Transverse colon (tissue), 4 donors: ENCODE measurements at regions not wholly inside any gene's neighbourhood (a gene's known extent, or its start where the extent isn't known, plus 50 kb on each side); places are given as distances from the start of the nearest gene placed in this dataset.

Experiments
- DNase-seq: peaks from one replicate; pipeline ENCODE4 v3.0.0-alpha.2; 2019
- H3K27ac ChIP-seq, 4 donors: fragments of 200-600 bp; sonication (generic); 2 replicates each; pipeline ENCODE4 v1.5.1; 2016 to 2018; ENCODE audit warnings: inconsistent platforms in 4 of 4
- H3K27me3 ChIP-seq: fragments of 200-600 bp; sonication (generic); 2 replicates; pipeline ENCODE4 v1.5.1; 2017; ENCODE audit warnings: inconsistent platforms
- H3K36me3 ChIP-seq, 4 donors: fragments of 200-600 bp; sonication (generic); 2 replicates each; pipeline ENCODE4 v1.5.1; 2017 to 2019; ENCODE audit warnings: inconsistent platforms in 4 of 4
- H3K4me1 ChIP-seq, 4 donors: fragments of 200-600 bp; sonication (generic); 2 replicates each; pipeline ENCODE4 v1.5.1; 2017 to 2020; ENCODE audit warnings: inconsistent platforms in 4 of 4
- H3K4me3 ChIP-seq, 4 donors: fragments of 200-600 bp; sonication (generic); 1 replicate in 1 of 4; 2 replicates in 3 of 4; pipeline versions ENCODE4 v1.5.1 to v1.6.1; 2017 to 2019; ENCODE audit warnings: inconsistent platforms in 4 of 4
- H3K9me3 ChIP-seq, 2 donors: fragments of 200-600 bp; sonication (generic); 2 replicates each; pipeline ENCODE4 v1.5.1; 2017 to 2019; ENCODE audit warnings: inconsistent platforms in 2 of 2
- EP300 ChIP-seq: sonication (generic); formaldehyde crosslinking; IDR thresholded peaks from one replicate; pipeline ENCODE4 v1.6.1; 2017; ENCODE audit warnings: antibody characterized with exemption, low read depth
- POLR2A ChIP-seq: fragments of 450-650 bp; IDR thresholded peaks from one replicate; pipeline ENCODE4 v1.6.1; 2016; ENCODE audit warnings: antibody characterized with exemption, mild to moderate bottlenecking, moderate library complexity
- POLR2AphosphoS5 ChIP-seq, 3 donors: sonication (generic); formaldehyde crosslinking; IDR thresholded peaks; one replicate each; pipeline ENCODE4 v1.6.1; 2016; ENCODE audit warnings: antibody characterized with exemption in 3 of 3
- WGBS, 2 donors: methylation state at CpG; one replicate each; pipeline ENCODE4 v1.1.5; 2018; ENCODE audit warnings: low coverage in 1 of 2; 5-methylcytosine and 5-hydroxymethylcytosine counted together
- in situ Hi-C, 4 donors: fragments of 200-750 bp; cut with MboI; loops; one replicate each; pipeline versions ENCODE4 v1.15.0 to v1.15.1; 2017; ENCODE audit warnings: low sequenced_read_pairs in 3 of 4, low pct_ligation_motif_present in 1 of 4, low pct_unique_long_range_greater_than_20kb in 1 of 4
- intact Hi-C: fragments of 100-400 bp; cut with DNase I; formaldehyde crosslinking; loops from one replicate; pipeline ENCODE4 v1.15.1; 2023; ENCODE audit warnings: low total_unique reads
- TF ChIP-seq, protein P1 (sequence below), 5 experiments: fragments of 200-600 bp in 3 of 5; fragments of 450-650 bp in 2 of 5; sonication (generic) in 3 of 5; IDR thresholded peaks; 1 replicate in 2 of 5; 2 replicates in 3 of 5; pipeline ENCODE4 v1.5.1; 2016 to 2017; ENCODE audit warnings: antibody characterized with exemption in 5 of 5, inconsistent platforms in 3 of 5, mild to moderate bottlenecking in 2 of 5, moderate library complexity in 1 of 5

DNA sequence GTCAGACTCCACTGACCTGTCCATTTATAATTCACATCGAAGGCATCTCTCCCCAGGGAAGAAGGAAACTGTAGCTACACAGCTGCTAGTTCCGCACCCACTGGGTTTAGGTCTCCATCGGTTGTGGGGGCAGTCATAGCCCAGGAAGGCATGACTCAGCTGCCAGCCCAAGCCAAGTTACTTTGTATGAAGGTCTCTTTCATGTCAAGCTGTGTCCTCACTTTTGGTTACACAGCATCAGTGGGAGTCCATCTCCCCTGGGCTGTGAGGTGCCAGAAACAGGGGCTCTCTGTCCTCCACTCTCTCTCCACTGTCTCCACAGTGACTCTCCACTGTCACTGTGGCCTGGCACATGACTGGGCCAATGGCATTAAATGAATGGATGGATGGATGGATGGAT is 585.2 kb downstream of the BRD1 start:
- Histone ChIP-seq H3K4me1 (no peaks in the 10 kb centered on the region), H3K27ac (no peak overlapping the region), H3K27me3 (no peaks in the 10 kb centered on the region), H3K4me3 (no peak overlapping the region), H3K36me3 (no peaks in the 10 kb centered on the region), H3K9me3 (no peaks in the 10 kb centered on the region)
- TF ChIP-seq EP300 = no peak
- TF ChIP-seq, protein P1, sequence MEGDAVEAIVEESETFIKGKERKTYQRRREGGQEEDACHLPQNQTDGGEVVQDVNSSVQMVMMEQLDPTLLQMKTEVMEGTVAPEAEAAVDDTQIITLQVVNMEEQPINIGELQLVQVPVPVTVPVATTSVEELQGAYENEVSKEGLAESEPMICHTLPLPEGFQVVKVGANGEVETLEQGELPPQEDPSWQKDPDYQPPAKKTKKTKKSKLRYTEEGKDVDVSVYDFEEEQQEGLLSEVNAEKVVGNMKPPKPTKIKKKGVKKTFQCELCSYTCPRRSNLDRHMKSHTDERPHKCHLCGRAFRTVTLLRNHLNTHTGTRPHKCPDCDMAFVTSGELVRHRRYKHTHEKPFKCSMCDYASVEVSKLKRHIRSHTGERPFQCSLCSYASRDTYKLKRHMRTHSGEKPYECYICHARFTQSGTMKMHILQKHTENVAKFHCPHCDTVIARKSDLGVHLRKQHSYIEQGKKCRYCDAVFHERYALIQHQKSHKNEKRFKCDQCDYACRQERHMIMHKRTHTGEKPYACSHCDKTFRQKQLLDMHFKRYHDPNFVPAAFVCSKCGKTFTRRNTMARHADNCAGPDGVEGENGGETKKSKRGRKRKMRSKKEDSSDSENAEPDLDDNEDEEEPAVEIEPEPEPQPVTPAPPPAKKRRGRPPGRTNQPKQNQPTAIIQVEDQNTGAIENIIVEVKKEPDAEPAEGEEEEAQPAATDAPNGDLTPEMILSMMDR (IDR thresholded peaks at IDR 0.05) = no peak
- TF ChIP-seq POLR2A = no peak
- no peak for TF ChIP-seq POLR2AphosphoS5 (IDR thresholded peaks at IDR 0.05)
- 91 to 100% methylated on average over 1 to 3 of the region's 3 CpGs for WGBS, 2 donors
- intact Hi-C loops (no loop called here), in situ Hi-C loops (no loop called here)
- DNase-seq = no peak

DNA sequence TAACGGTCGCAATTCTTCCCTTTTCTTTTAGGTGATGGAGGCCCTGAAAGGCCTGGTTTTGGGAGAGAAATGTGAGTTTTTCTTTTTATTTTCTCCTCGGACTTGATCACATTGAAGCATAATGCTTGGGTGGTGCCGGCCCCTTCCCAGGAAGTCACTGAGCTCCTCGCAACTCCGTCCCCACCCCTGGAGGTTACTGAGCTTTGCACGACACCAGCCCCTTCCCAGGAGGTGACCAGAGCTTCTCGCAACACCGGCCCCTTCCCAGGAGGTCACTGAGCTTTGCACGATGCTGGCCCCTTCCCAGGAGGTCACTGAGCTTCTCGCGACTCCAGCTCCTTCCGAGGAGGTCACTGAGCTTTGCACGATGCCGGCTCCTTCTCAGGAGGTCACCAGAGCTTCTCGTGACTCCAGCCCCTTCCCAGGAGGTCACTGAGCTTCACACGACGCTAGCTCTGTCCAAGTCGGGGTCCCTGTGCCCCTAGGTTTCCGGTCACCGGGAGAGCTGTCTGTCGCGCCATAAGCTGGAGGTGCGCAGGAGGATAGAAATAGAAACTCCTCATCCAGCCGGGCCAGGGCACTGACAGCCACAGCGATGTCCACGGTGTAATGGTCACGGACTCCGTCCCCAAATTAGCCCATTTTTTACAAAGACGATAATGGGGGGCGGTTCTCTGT is 586.4 kb downstream of the BRD1 start:
- H3K4me1 ChIP-seq = no peaks in the 10 kb centered on the region
- no peaks in the 10 kb centered on the region for H3K9me3 ChIP-seq
- intact Hi-C loops (no loop called here), in situ Hi-C loops (no loop called here)
- H3K27ac ChIP-seq = no peak overlapping the region
- TF ChIP-seq, protein P1 (IDR thresholded peaks at IDR 0.05) = no peak
- TF ChIP-seq POLR2AphosphoS5 (IDR thresholded peaks at IDR 0.05) (no peak), EP300 (no peak), POLR2A (no peak)
- no peaks in the 10 kb centered on the region for H3K36me3 ChIP-seq
- no peak overlapping the region for H3K4me3 ChIP-seq
- no peaks in the 10 kb centered on the region for H3K27me3 ChIP-seq
- 58 to 82% methylated on average over 3 to 31 of the region's 31 CpGs for WGBS, 2 donors
- DNase-seq = no peak

DNA sequence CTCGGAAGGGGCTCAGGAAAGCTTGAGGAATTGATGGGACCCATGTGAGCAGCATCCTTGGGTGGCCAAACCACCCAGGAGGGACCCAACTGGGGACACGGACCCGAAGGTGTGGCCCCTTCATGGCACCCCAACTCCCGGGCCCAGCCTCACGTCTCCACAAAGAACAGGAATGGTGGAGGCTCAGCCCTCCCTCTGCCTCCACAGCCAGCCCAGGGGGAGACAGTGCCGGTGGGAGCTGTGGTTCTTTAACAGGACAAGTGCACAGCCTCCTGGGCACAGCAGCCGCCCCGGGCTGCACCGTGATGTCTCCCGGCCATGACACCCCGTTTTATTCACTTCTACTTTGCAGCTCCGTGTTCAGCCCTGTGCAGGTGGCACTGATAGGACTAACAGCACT is 587.2 kb downstream of the BRD1 start:
- no peak overlapping the region for H3K27ac ChIP-seq
- no peak for DNase-seq
- no peaks in the 10 kb centered on the region for H3K36me3 ChIP-seq
- H3K9me3 ChIP-seq = no peaks in the 10 kb centered on the region
- 80% methylated on average over 12 of the region's 12 CpGs; no CpG with 5 or more reads in 1 of the 2 donors for WGBS, 2 donors
- no peak overlapping the region for H3K4me3 ChIP-seq
- in situ Hi-C loops = no loop called here
- intact Hi-C loops = no loop called here
- no peaks in the 10 kb centered on the region for H3K4me1 ChIP-seq
- no peaks in the 10 kb centered on the region for H3K27me3 ChIP-seq
- no peak for TF ChIP-seq EP300
- no peak for TF ChIP-seq POLR2A
- no peak for TF ChIP-seq POLR2AphosphoS5 (IDR thresholded peaks at IDR 0.05)
- TF ChIP-seq, protein P1 (IDR thresholded peaks at IDR 0.05) = no peak

DNA sequence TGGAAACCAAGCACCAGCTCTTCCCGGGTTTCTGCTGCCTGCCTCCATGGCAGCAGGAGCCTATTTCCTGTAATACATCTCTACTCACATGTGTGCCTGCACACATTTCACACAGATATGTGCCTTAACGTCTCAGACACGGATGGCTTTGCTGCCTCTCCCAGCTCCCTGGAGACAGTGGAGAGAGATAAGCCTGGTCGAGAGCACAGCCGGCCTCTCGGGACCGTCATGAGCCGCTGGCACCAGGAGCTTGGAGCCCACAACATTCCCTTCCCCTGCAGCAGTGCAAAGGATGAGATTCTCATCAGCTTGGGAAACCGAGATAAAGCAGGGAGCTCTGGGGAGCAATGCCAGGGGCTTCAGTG is 587.7 kb downstream of the BRD1 start:
- Histone ChIP-seq H3K36me3 (no peaks in the 10 kb centered on the region), H3K9me3 (no peaks in the 10 kb centered on the region), H3K4me1 (no peaks in the 10 kb centered on the region), H3K27ac (no peak overlapping the region), H3K27me3 (no peaks in the 10 kb centered on the region), H3K4me3 (no peak overlapping the region)
- TF ChIP-seq POLR2A (no peak), POLR2AphosphoS5 (IDR thresholded peaks at IDR 0.05) (no peak)
- no peak for DNase-seq
- in situ Hi-C loops (no loop called here), intact Hi-C loops (no loop called here)
- WGBS, 2 donors = 59 to 72% methylated on average over 3 to 8 of the region's 9 CpGs
